ENCODE measurements at regions not wholly inside any gene's neighbourhood (a gene's known extent, or its start where the extent isn't known, plus 50 kb on each side); places are given as distances from the start of the nearest gene placed in this dataset.
A peak's percentile ranks its signal among the peaks of the same experiment; 100 is the strongest.
"Not testable (repeated sequence)": the region's sequence is repeated elsewhere in the genome, so short reads cannot be mapped to it uniquely, and the experiment has no call there.

DNA sequence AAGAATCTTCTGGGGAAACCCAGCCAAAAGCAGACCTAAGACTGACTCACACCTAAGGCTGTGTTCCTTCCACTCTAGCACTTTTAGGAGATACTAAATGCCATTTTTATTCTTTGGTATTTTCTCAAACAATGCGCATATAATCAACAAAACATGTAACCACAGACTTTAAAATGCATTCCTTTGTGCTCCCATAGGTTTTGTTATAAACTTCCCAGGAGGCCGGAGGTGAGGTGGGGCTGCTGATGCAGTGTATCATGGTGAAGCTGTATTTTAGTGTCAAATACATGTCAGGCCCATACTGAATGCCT lies 155.2 kb downstream of the BTBD3 start:
- peak; percentile 48 for DNase-seq

DNA sequence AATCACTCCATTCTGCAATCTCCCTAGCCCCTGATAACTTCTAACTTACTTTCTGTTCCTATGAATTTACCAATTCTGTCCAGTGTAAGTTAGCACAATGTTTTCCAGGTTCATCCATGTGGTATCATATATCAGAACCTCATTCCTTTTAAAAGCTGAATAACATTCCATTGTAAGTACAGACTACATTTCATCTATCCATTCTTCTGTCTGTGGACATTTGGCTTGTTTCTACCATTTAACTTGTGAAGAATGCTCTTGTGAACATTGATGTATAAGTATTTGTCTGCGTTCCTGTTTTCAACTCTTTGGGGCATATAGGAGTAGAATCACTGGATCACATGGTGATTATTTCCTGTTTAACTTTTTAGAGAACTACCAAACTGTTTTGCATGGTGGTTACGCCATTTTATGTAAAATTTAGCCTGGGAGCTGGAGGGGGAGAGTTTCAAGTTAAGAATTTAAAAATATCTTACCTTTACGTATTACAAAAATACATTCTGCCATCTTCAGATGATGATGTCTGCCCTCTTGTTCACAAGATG lies 156.5 kb downstream of the BTBD3 start:
- no peak for DNase-seq

DNA sequence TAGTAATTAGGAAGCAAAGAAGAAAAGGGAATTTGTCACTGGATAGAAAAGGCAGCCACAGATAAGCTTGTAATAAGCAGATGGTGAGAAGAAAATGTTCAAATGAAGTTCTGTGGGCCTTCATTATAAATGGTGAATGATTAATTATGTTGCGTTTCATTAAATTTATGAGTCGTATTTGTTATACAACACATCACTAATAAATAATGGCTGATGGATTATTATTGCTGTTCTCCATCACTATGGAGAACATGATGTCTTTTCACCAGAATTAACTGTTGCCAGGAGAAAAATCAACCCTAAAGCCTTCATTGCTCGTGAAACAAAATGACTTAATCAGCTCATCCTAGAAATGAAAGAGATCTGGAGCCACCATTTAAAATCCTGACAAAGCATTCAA lies 158.5 kb downstream of the BTBD3 start:
- DNase-seq: no peak

DNA sequence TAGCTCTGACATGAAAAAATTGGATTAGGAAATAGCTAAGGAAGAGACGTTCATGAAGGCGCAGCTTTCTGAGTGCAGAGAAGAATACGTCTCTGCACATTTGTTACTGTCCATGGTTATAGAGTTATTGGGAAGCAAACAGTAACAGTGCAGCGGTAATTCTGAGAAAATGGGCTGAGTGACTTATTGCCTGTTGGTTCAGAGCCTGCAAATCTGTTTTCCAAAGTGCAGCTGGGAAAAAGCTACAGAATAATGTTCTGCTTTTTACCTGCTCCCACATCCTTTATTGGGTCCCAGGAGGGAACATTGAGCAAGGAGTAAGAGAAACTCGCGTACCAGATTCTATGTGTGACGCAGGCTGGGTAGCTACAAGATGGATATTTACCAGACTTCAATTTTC lies 160.2 kb downstream of the BTBD3 start:
- DNase-seq: no peak

DNA sequence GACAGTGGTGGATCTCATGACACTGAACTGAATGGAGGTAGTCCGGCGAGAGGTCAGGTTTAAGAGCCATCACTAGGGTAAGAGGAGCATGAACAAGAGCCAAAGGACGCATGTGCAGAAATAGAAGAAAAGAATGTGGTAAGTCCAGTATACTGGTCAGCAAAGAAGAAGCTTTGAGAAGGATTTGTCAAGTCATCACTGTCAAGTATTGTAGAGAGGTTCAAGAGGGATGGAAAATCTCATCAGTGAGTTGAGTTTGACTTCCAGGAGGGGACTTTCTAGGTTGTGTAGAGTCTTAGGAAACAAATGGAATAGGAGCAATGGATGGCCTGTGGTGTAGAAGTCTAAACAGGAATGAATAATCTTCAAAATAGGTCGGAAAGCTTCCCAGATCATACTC lies 161.8 kb downstream of the BTBD3 start:
- no peak for DNase-seq

DNA sequence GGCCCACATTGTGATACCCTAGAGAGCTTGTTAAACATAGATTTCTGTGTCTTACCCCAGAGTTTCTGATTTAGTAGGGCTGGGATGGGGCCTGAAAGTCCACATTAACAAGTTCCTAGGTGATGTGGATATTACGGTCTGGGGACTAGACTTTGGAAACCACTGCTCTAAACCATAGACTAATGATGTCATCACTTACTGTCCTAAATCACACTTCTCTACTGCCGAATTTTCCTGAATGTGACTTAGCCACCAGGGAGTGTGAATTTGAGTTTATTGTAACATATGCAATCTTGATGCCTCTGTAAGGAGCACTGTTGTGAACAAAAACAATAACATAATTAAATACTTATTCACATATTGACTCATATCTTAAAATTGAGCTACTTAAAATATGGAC lies 165.6 kb downstream of the BTBD3 start:
- DNase-seq: peak; percentile 5

DNA sequence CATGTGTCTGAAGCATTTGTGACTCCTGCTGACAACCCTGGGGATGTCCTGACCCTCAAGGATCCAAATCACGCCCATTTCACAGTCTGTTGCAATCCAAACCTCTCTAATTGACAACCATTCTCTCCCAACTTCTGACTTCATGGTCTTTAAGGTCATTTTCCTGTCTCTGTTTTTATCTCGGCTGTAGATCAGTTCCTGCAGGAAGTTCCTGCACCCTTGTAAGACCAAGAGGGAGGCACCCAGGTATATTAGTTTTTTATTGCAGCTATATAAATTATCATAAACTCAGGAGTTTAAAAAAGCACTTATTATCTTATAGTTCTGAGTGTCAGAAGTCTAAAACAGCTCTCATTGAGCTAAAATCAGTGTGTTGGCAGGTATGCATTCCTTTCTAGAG lies 166.8 kb downstream of the BTBD3 start:
- DNase-seq: no peak

DNA sequence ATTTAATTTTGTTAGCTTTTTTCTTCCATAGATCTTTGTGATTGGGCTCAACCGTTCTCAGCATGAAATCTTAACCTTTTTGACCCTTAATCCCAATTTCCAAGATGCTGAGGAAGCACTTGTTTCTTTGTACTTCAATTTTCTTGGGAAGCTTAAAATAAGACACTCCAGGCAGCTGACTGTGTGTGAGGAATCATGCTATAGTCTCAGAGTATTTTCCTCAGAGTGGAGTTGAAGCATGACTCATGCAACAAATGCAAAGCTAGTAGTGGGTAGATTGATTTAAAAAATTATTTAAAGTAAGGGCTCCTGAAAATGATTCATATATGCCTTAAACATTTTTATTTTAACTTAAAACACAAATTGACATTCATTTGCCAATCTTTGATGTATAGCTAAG lies 168.7 kb downstream of the BTBD3 start:
- DNase-seq: peak; percentile 16

DNA sequence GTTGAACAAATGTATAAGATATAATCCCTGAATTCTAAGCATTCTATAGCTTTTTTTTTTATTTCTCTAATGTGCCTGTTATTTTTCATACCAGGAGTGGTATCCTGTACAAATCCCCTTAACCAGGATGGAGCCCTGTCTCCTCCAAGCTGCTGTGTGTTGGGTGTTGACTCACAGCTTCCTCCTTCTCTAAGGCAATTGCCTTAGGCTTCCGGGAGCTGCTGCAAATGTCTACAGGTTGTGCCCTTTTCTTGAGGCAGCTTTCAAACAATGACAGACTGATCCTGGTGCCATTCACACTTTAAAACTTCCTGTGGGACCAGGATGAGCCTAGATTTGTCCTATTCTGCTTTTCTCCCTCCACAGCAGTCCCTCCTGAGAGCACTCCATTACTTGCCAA lies 173.2 kb downstream of the BTBD3 start:
- DNase-seq: no peak

DNA sequence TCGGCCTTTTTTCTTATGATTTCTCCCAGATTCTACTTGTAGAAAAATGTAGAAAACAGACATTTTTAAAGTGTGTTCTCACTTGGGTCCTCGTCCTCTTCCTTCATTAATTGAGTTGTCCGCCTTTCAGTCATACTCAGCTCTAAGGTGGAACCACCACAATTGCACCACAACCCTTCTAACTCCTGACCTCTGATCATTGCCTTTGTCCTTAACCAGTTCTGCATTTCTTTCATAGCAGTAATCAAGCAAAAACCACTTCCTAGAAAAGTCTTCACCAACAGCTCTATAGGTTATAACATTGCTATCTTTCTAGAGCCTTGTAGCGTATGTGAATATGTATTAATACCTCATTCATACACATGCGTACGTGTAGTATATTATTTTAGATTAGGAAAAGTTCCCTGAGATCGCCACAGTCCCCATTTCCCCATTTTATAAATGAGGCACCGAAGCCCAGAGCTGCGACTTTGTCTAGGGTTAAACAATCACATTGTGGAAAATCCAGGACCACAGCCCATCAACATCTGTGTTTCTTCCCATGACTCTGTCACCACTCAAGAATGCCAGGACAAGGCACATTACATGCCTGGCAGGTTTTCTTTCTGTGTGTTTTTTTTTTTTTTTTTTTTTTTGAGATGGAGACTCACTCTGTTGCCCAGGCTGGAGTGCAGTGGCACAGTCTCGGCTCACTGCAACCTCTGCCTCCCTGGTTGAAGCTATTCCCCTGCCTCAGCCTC lies 175.5 kb downstream of the BTBD3 start:
- DNase-seq: no peak

DNA sequence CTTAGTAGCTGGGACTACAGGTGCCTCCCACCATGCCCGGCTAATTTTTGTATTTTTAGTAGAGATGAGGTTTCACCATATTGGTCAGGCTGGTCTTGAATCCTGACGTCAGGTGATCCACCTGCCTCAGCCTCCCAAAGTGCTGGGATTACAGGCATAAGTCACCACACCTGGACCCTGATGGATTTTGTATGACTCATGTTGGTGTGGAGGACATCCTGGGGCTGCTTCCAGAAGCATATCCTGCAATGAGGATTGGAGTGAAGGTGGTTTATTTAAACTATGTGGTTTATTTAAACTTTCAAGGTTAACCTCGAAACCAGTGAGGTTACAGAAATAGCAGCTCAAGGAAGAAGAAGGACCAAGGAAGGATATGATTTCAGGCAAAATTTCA lies 176.1 kb downstream of the BTBD3 start:
- not testable (repeated sequence) for DNase-seq

DNA sequence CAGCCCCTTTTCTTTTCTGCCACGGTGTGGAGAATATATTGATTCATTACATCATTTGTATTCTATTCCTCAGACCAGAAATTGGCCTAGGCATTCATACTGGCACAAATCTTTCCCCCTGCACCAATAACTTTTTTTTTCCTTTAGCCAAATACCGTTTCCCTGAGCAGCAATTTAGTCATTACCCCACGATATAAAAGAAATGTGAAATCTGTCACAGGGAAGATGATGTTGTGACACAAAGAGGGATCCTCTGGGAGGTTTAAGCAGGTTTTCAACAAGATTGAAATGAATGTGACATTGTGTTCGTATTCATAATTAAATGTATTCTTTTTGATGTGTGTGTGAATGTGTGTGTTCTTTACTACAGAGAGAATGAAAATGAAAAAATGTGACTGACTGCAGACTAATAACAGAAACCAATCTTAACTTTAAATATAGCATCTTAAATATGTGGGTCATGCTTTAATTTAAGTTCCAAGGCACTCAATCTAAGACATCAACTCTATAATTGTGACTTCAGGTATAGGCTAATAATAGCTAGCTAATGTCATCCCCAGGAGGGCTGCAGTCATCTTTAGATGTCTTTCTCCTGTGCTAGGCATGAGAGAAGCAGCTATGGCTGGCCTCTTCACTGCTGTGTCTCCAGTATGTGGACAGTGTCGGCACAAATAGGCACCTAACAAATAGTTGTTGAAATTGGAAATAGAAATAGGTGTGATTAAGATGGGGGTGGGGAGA lies 177.7 kb downstream of the BTBD3 start:
- DNase-seq: no peak

DNA sequence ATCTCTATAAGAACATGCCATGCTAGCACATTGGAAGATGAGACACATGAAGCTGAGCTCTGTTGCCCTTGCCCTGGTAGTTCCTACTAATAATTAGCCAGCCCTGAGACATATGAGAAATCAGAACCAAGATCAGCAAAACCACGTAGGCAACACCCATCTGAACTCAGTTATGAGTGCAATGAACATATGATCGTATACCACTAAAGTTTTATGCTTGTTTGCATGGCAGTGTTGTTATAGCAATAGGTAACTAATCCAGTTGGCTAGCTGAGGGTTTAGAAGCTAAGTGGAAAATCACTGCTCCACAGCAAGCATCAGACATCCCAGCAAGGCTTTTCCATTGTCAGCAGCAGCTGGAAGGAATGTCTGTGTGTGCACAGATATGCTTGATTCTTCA lies 180.7 kb downstream of the BTBD3 start:
- DNase-seq: no peak

DNA sequence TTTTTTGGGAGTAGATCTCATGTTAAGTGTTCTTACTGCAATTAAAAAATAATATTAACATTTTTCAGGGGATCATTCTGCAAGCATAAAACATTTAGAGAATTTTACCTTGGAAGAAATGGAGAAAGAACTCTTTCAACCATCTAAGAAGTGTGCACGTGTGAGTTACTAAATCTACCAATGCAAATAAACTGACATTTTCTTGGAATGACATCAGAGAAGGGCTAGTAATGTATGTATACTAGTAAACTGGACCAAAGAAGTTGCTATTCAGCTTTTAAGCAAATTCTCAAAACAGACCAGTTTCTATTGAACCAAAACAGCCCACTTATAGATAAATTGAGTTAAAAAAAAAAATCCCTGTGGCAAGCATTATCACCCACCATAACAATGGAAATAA lies 191.2 kb downstream of the BTBD3 start:
- DNase-seq: no peak

DNA sequence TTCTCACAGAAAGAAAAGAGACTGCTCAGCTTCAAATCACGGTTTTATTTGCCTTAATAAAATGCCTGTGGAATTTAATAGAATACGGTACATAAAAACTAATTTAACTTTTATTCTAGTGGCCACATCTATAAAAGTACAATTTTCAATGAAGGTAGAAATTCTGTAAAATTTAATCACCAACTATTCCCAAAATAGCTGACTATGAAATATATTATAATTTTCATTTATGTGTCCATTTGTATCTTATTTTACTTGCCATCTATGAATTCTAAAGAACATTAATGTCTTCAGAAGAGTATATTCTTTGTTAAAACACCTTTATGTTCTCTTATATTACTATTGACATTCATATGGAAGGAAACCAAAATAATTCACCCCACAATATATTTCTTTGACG lies 192.6 kb downstream of the BTBD3 start:
- no peak for DNase-seq

DNA sequence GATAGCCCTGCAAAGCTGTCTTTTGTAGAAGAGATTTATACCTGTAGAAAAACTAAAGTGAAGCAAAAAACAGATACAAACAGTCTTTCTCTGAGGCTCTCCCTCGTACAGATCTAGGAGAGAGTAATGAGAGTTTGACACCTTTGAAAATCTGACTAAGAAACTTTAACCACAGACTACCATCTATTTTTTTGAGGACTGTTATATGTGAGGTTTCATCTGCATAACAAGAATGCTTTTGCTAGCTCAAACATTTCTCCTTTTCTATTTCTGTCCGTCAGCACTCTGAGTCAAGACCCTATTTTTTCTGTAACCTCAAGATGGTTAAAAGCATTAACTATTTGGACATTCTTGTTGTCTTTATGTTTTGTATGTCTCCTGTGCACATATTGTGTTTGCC lies 193.0 kb downstream of the BTBD3 start:
- DNase-seq: peak; percentile 28

DNA sequence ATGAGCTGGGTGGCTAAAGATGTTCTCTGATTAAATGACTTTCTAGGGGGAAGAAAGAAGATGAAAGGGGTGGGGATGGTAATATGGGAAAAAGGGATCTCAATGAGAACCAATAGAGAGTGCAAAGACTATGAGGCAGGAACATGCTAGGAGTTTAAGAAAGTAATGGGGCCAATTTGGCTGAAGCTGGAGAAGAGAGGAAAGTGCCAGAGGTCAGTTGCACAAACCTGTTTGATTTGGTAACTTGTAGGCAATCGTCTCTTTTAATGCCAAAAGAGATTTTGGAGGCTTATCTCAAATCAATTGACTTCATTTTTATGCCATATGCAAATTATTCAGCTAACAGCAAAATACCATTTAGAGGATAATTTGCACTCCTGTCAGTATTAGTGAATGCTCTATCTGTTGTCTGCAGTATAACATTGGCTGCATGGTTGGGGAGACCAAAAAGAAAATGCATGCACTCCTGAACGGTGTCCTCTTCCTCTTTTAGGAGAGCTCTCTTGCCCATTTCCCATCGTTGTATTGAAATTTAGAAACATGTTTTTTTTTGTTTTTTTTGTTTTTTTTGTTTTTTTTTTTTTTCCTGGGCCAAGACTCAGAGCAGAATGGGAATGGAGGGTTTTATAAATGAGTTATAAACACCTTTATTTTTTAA lies 193.9 kb downstream of the BTBD3 start:
- no peak for DNase-seq

DNA sequence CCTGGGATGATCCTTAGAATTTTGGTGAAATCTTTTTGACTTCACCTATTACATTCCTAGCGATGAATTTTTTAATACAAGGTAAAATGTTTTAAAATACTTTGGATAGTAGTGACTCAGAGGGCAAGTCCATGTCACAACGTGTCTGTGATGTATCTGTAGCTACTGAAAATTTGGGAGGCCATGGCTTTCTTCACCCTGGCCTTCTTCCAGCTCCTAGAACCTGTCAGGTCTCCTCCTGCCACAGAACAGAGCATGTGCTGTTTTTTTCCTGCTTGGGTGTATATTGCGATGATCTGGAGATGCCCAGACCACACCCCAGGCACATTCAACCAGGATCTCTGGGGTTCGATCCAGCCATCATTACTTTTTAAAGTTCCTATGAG lies 194.4 kb downstream of the BTBD3 start:
- DNase-seq: no peak

DNA sequence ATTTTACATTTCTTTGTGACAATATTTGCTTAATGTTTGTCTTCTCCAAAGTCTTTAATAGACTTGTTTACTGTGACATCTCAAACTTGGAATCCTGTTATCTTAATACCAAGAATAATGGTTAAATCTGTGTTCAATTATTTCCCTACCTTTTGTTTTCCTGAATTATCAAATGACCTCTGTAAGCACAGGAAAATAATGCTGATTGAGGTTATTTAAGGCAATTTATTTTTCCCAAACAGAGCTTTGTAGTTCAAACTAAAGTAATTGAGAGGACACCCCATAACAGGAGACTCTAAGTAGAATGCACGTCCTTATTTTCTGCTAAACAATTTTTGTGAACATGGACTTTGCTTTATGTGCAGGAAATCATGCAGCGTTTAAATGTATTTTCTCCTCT lies 195.0 kb downstream of the BTBD3 start:
- no peak for DNase-seq

DNA sequence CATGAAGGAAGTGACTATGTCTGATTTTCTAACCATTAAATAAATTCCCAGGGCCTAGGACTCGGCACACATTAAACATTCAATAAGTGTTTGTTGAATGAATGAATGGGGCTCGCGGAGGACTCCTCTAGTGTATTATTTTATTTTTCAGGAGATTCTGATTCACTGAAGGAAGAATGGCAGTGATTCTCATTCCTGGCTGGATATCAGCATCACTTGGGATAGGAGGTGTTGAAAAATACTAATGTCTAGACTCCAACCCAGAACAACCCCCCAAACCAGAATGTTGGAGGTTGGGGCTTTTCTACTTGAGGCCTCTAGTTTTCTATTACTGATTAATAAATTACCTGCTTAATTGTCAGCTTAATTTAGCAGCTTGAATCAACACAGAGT lies 195.4 kb downstream of the BTBD3 start:
- DNase-seq: no peak

DNA sequence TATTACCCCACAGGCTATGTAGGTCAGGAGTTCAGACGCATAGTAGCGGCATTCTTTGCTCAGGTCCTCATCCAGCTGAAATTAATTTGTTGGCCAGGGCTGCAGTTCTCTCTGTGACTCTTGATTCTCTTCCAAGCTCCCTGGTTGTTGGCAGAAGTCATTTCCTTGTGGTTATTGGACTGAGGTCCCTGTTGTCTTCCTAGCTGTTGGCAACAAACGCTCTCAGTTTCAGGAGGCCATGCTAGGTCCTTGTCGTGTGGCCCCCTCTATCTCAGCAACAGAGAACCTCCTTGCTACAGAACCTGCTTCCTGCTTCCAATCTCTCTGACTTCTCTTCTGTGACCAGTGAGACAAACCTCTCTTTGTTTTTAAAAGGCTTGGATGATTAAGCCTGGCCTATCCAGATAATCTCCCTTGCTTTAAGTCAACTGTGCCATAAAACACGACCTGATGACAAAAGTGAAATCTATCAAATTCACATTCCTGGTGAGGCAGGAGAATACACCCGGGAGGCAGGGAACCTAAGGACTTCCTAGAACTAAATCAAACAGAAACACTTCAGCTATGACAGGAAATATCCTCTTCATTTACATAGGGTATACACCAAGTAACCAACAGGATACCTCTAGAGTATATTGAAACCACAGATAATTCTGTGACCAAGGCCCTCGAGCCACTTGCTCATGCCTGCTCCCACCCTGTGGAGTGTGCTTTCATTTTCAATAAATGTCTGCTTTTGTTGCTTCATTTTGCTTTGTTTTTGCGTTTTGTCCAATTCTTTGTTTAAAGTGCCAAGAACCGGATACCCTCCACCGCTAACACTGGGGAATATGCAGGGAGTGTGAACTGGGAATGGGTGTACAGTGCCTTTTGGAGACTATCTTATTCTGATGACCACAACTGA lies 196.0 kb downstream of the BTBD3 start:
- DNase-seq: peak; percentile 72

DNA sequence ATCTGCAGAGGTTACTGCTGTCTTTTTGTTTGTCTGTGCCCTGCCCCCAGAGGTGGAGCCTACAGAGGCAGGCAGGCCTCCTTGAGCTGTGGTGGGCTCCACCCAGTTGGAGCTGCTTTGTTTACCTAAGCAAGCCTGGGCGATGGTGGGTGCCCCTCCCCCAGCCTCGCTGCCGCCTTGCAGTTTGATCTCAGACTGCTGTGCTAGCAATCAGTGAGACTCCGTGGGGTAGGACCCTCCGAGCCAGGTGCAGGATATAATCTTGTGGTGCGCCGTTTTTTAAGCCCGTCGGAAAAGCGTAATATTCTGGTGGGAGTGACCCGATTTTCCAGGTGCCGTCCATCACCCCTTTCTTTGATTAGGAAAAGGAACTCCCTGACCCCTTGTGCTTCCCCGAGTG lies 211.4 kb downstream of the BTBD3 start:
- not testable (repeated sequence) for DNase-seq

DNA sequence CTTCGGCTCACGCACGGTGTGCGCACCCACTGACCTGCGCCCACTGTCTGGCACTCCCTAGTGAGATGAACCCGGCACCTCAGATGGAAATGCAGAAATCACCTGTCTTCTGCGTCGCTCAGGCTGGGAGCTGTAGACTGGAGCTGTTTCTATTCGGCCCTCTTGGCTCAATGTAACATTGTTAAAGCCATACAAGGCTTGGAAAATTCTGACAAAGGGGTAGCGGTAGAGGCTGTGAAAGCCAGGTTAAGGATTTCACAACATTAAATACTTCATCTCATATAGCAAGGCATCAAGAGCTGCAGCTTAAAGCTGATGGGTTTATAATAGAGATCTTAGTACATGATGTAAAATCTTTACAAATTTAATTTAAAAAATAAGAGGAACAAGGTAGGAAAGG lies 211.8 kb downstream of the BTBD3 start:
- DNase-seq: not testable (repeated sequence)
